GM18867 (cell line): ENCODE measurements at regions not wholly inside any gene's neighbourhood (a gene's known extent, or its start where the extent isn't known, plus 50 kb on each side); places are given as distances from the start of the nearest gene placed in this dataset.

Experiments
- ATAC-seq: cut with Tn5 transposase; IDR thresholded peaks from one replicate; pipeline ENCODE4 v1.9.1; 2021; ENCODE audit warnings: mild to moderate bottlenecking, moderate library complexity; ENCODE audit not compliant: unreplicated experiment

GRCh38 chr2:128708106-128708816, 389.6 kb upstream of the HS6ST1 start:
- no peak for ATAC-seq

GRCh38 chr2:128710242-128710641, 391.6 kb upstream of the HS6ST1 start:
- no peak for ATAC-seq

- ATAC-seq, result no peak
Observed at GRCh38 chr2:128710729-128711128, 392.1 kb upstream of the HS6ST1 start.

- ATAC-seq, result no peak
Observed at GRCh38 chr2:128714285-128714684, 395.6 kb upstream of the HS6ST1 start.

GRCh38 chr2:128714851-128715312, 396.2 kb upstream of the HS6ST1 start:
- no peak for ATAC-seq

- ATAC-seq, result no peak
Observed at GRCh38 chr2:128715360-128715759, 396.7 kb upstream of the HS6ST1 start.

GRCh38 chr2:128716299-128716721, 397.6 kb upstream of the HS6ST1 start:
- ATAC-seq, result no peak

GRCh38 chr2:128717758-128718710, 399.4 kb upstream of the HS6ST1 start:
- no peak for ATAC-seq

GRCh38 chr2:128720080-128721022, 401.7 kb upstream of the HS6ST1 start:
- no peak for ATAC-seq

- ATAC-seq, result no peak
Observed at GRCh38 chr2:128721096-128721495, 402.4 kb upstream of the HS6ST1 start.

- ATAC-seq, result no peak
Observed at GRCh38 chr2:128722489-128722888, 403.8 kb upstream of the HS6ST1 start.

- ATAC-seq, result no peak
Observed at GRCh38 chr2:128724547-128724946, 405.9 kb upstream of the HS6ST1 start.

GRCh38 chr2:128724972-128725371, 406.3 kb upstream of the HS6ST1 start:
- no peak for ATAC-seq

- ATAC-seq, result no peak
Observed at GRCh38 chr2:128726236-128726635, 407.6 kb upstream of the HS6ST1 start.

- ATAC-seq, result peak; percentile 75
Observed at GRCh38 chr2:128726911-128727310, 408.2 kb upstream of the HS6ST1 start.

GRCh38 chr2:128727404-128727803, 408.7 kb upstream of the HS6ST1 start:
- ATAC-seq, result peak; percentile 74

GRCh38 chr2:128727914-128728313, 409.2 kb upstream of the HS6ST1 start:
- ATAC-seq, result peak; percentile 47

- ATAC-seq, result no peak
Observed at GRCh38 chr2:128729051-128729450, 410.4 kb upstream of the HS6ST1 start.

- no peak for ATAC-seq
Observed at GRCh38 chr2:128731994-128732650, 413.5 kb upstream of the HS6ST1 start.

GRCh38 chr2:128732976-128733431, 414.3 kb upstream of the HS6ST1 start:
- ATAC-seq, result no peak
